NOMO-1 treated with dmso at 0.1 percent for 144 hours (cell line): ENCODE measurements at regions not wholly inside any gene's neighbourhood (a gene's known extent, or its start where the extent isn't known, plus 50 kb on each side); places are given as distances from the start of the nearest gene placed in this dataset.

Experiments used
- DNase-seq: peaks from one replicate; lab custom pipeline; 2025; ENCODE audit not compliant: unreplicated experiment; lab: John Stamatoyannopoulos, UW

GRCh38 chr12:124448241-124448954 lies 119.0 kb downstream of the NCOR2 start:
- no peak for DNase-seq

- DNase-seq: no peak
Measured at GRCh38 chr12:124446364-124446763, 121.0 kb downstream of the NCOR2 start.

GRCh38 chr12:124445826-124446225 lies 121.6 kb downstream of the NCOR2 start:
- no peak for DNase-seq

GRCh38 chr12:124445121-124445718 lies 122.2 kb downstream of the NCOR2 start:
- DNase-seq: no peak

- DNase-seq: no peak
Measured at GRCh38 chr12:124443931-124444712, 123.3 kb downstream of the NCOR2 start.

GRCh38 chr12:124442772-124443445 lies 124.5 kb downstream of the NCOR2 start:
- DNase-seq: no peak

- DNase-seq: no peak
Measured at GRCh38 chr12:124442281-124442680, 125.1 kb downstream of the NCOR2 start.

GRCh38 chr12:124441443-124442194 lies 125.8 kb downstream of the NCOR2 start:
- DNase-seq: no peak

- DNase-seq: no peak
Measured at GRCh38 chr12:124440841-124441381, 126.5 kb downstream of the NCOR2 start.

GRCh38 chr12:124440031-124440626 lies 127.3 kb downstream of the NCOR2 start:
- DNase-seq: no peak

- no peak for DNase-seq
Measured at GRCh38 chr12:124438437-124439056, 128.9 kb downstream of the NCOR2 start.

- DNase-seq: no peak
Measured at GRCh38 chr12:124437617-124438436, 129.6 kb downstream of the NCOR2 start.

GRCh38 chr12:124437121-124437520 lies 130.3 kb downstream of the NCOR2 start:
- DNase-seq: no peak

- DNase-seq: no peak
Measured at GRCh38 chr12:124436366-124436765, 131.0 kb downstream of the NCOR2 start.

- no peak for DNase-seq
Measured at GRCh38 chr12:124435806-124436345, 131.5 kb downstream of the NCOR2 start.

- no peak for DNase-seq
Measured at GRCh38 chr12:124434951-124435805, 132.2 kb downstream of the NCOR2 start.

GRCh38 chr12:124434354-124434753 lies 133.1 kb downstream of the NCOR2 start:
- DNase-seq: no peak

GRCh38 chr12:124433879-124434278 lies 133.5 kb downstream of the NCOR2 start:
- no peak for DNase-seq
